ENCODE measurements at regions not wholly inside any gene's neighbourhood (a gene's known extent, or its start where the extent isn't known, plus 50 kb on each side); places are given as distances from the start of the nearest gene placed in this dataset.
"Not testable (repeated sequence)": the region's sequence is repeated elsewhere in the genome, so short reads cannot be mapped to it uniquely, and the experiment has no call there.

GRCh38 chr22:46026899-46027210 is 49.9 kb upstream of the WNT7B start:
- no peaks in the 10 kb centered on the region for H3K9me3 ChIP-seq (replicated peaks)
- H3K4me1 ChIP-seq, result peaks cover 5% of the 10 kb centered on the region; the same call in 1 of the 2 replicates
- no peak overlapping the region for H3K27ac ChIP-seq
- no peak for DNase-seq
- H3K27me3 ChIP-seq, result peaks cover 18% of the 10 kb centered on the region
- H3K4me3 ChIP-seq, result no peak overlapping the region
- no peaks in the 10 kb centered on the region for H3K36me3 ChIP-seq

GRCh38 chr22:46027211-46028105 is 50.5 kb upstream of the WNT7B start:
- no peak for DNase-seq

GRCh38 chr22:46028106-46028991 is 51.4 kb upstream of the WNT7B start:
- no peak for DNase-seq
- no peak overlapping the region for H3K27ac ChIP-seq
- peaks cover 14% of the 10 kb centered on the region for H3K27me3 ChIP-seq
- peaks cover 5% of the 10 kb centered on the region; the same call in 1 of the 2 replicates for H3K4me1 ChIP-seq
- H3K36me3 ChIP-seq, result no peaks in the 10 kb centered on the region
- H3K4me3 ChIP-seq, result no peak overlapping the region
- H3K9me3 ChIP-seq (replicated peaks), result no peaks in the 10 kb centered on the region

More at GRCh38 chr22:46027211-46028105, 50.5 kb upstream of the WNT7B start:
- H3K4me1 ChIP-seq, result peaks cover 5% of the 10 kb centered on the region; the same call in 1 of the 2 replicates
- peaks cover 18% of the 10 kb centered on the region for H3K27me3 ChIP-seq
- H3K36me3 ChIP-seq, result no peaks in the 10 kb centered on the region
- H3K27ac ChIP-seq, result no peak overlapping the region
- H3K4me3 ChIP-seq, result no peak overlapping the region
- H3K9me3 ChIP-seq (replicated peaks), result no peaks in the 10 kb centered on the region

- Histone ChIP-seq H3K4me3 (no peak overlapping the region), H3K27ac (no peak overlapping the region), H3K36me3 (no peaks in the 10 kb centered on the region), H3K27me3 (peaks cover 11% of the 10 kb centered on the region), H3K9me3 (replicated peaks) (no peaks in the 10 kb centered on the region), H3K4me1 (peaks cover 5% of the 10 kb centered on the region; the same call in 1 of the 2 replicates)
- no peak for DNase-seq
Measured at GRCh38 chr22:46029036-46029435, 52.1 kb upstream of the WNT7B start.

- peak in 1 of 2 experiments; percentile 29 for DNase-seq
- Histone ChIP-seq H3K9me3 (replicated peaks) (no peaks in the 10 kb centered on the region), H3K36me3 (no peaks in the 10 kb centered on the region), H3K4me3 (no peak overlapping the region), H3K4me1 (peaks cover 5% of the 10 kb centered on the region; the same call in 1 of the 2 replicates), H3K27ac (no peak overlapping the region), H3K27me3 (peaks cover 11% of the 10 kb centered on the region)
Measured at GRCh38 chr22:46029574-46030200, 52.7 kb upstream of the WNT7B start.

- H3K4me3 ChIP-seq, result no peak overlapping the region
- no peak overlapping the region for H3K27ac ChIP-seq
- no peaks in the 10 kb centered on the region for H3K36me3 ChIP-seq
- H3K9me3 ChIP-seq (replicated peaks), result no peaks in the 10 kb centered on the region
- H3K27me3 ChIP-seq, result peaks cover 11% of the 10 kb centered on the region
- DNase-seq, result peak in 1 of 2 experiments; percentile 61
- peaks cover 11% of the 10 kb centered on the region for H3K4me1 ChIP-seq
Measured at GRCh38 chr22:46030231-46030880, 53.4 kb upstream of the WNT7B start.

GRCh38 chr22:46031066-46031465 is 54.1 kb upstream of the WNT7B start:
- Histone ChIP-seq H3K9me3 (replicated peaks) (no peaks in the 10 kb centered on the region), H3K4me3 (no peak overlapping the region), H3K27me3 (peaks cover 7% of the 10 kb centered on the region), H3K27ac (no peak overlapping the region), H3K36me3 (no peaks in the 10 kb centered on the region), H3K4me1 (peaks cover 11% of the 10 kb centered on the region)
- no peak for DNase-seq

GRCh38 chr22:46031557-46031956 is 54.6 kb upstream of the WNT7B start:
- Histone ChIP-seq H3K4me3 (no peak overlapping the region), H3K9me3 (replicated peaks) (no peaks in the 10 kb centered on the region), H3K4me1 (peaks cover 11% of the 10 kb centered on the region)

GRCh38 chr22:46031965-46032851 is 55.2 kb upstream of the WNT7B start:
- Histone ChIP-seq H3K36me3 (no peaks in the 10 kb centered on the region), H3K27ac (no peak overlapping the region), H3K9me3 (replicated peaks) (no peaks in the 10 kb centered on the region), H3K4me3 (no peak overlapping the region), H3K4me1 (peaks cover 11% of the 10 kb centered on the region), H3K27me3 (no peaks in the 10 kb centered on the region)
- DNase-seq, result no peak

More at GRCh38 chr22:46031557-46031956, 54.6 kb upstream of the WNT7B start:
- Histone ChIP-seq H3K27ac (no peak overlapping the region), H3K27me3 (peaks cover 4% of the 10 kb centered on the region; the same call in 1 of the 2 replicates), H3K36me3 (no peaks in the 10 kb centered on the region)
- DNase-seq, result no peak

- no peak overlapping the region for H3K4me3 ChIP-seq
- H3K36me3 ChIP-seq, result no peaks in the 10 kb centered on the region
- H3K4me1 ChIP-seq, result peaks cover 11% of the 10 kb centered on the region
- H3K27me3 ChIP-seq, result no peaks in the 10 kb centered on the region
- no peak overlapping the region for H3K27ac ChIP-seq
- no peaks in the 10 kb centered on the region for H3K9me3 ChIP-seq (replicated peaks)
- DNase-seq, result no peak
Measured at GRCh38 chr22:46033256-46034200, 56.6 kb upstream of the WNT7B start.

GRCh38 chr22:46034480-46034879 is 57.5 kb upstream of the WNT7B start:
- H3K9me3 ChIP-seq (replicated peaks); H3K27ac ChIP-seq; H3K4me3 ChIP-seq; H3K36me3 ChIP-seq; H3K27me3 ChIP-seq; DNase-seq: not testable (repeated sequence)
- peaks cover 11% of the 10 kb centered on the region for H3K4me1 ChIP-seq

GRCh38 chr22:46035380-46035741 is 58.4 kb upstream of the WNT7B start:
- Histone ChIP-seq H3K27ac (no peak overlapping the region; the same call in 1 of the 2 replicates), H3K9me3 (replicated peaks) (no peaks in the 10 kb centered on the region), H3K27me3 (no peaks in the 10 kb centered on the region), H3K36me3 (no peaks in the 10 kb centered on the region), H3K4me3 (peak overlapping the region; percentile 67), H3K4me1 (peaks cover 8% of the 10 kb centered on the region)
- DNase-seq, result peak in 1 of 2 experiments; percentile 28

Data from SJCRH30 (cell line).